Adrenal gland (tissue), 9 donors: ENCODE measurements at regions not wholly inside any gene's neighbourhood (a gene's known extent, or its start where the extent isn't known, plus 50 kb on each side); places are given as distances from the start of the nearest gene placed in this dataset.

ENCODE experiments used
- DNase-seq, 7 donors: peaks; one replicate each; pipeline ENCODE4 v3.0.0-alpha.2; 2019 to 2020
- H3K27ac ChIP-seq, 5 donors: fragments of 200-600 bp; sonication (generic) in 4 of 5; 1 replicate in 3 of 5; 2 replicates in 2 of 5; pipeline versions ENCODE4 v1.5.1 to v1.8.0; 2016 to 2020; ENCODE audit warnings: mild to moderate bottlenecking in 1 of 5
- H3K27me3 ChIP-seq: fragments of 200-600 bp; 2 replicates; pipeline ENCODE4 v1.8.0; 2021
- H3K36me3 ChIP-seq, 2 donors: fragments of 200-600 bp; replicated peaks in 1 of 2; 1 replicate in 1 of 2; 2 replicates in 1 of 2; pipeline versions ENCODE4 v1.5.1 to v1.8.0; 2018 to 2022
- H3K4me1 ChIP-seq, 2 donors: fragments of 200-600 bp; replicated peaks in 1 of 2; 1 replicate in 1 of 2; 2 replicates in 1 of 2; pipeline versions ENCODE4 v1.5.1 to v1.8.0; 2018 to 2021
- H3K4me3 ChIP-seq, 4 donors: fragments of 200-600 bp; sonication (generic) in 3 of 4; one replicate each; pipeline ENCODE4 v1.5.1; 2016 to 2018
- H3K9me3 ChIP-seq, 3 donors: fragments of 200-600 bp; sonication (generic) in 1 of 3; replicated peaks in 1 of 3; 1 replicate in 2 of 3; 2 replicates in 1 of 3; pipeline versions ENCODE4 v1.5.1 to v1.8.0; 2016 to 2021
- POLR2A ChIP-seq, 2 donors: fragments of 450-650 bp; IDR thresholded peaks; one replicate each; pipeline ENCODE4 v1.6.1; 2017; ENCODE audit warnings: antibody characterized with exemption in 2 of 2, mild to moderate bottlenecking in 2 of 2, moderate library complexity in 1 of 2
- WGBS, 4 donors: extraction: QIAGEN DNeasy Blood & Tissue Kit in 2 of 4; methylation state at CpG; one replicate each; pipeline versions ENCODE4 v1.1.5 to v1.1.7; 2013 to 2017; 5-methylcytosine and 5-hydroxymethylcytosine counted together
- intact Hi-C, 2 donors: fragments of 100-400 bp; cut with DNase I; formaldehyde crosslinking; loops; one replicate each; pipeline versions ENCODE4 v1.14.1 to v1.15.0; 2022 to 2023
- TF ChIP-seq, protein P1 (sequence below), 6 experiments: fragments of 450-650 bp in 4 of 6; fragments of 200-600 bp in 2 of 6; sonication (generic) in 1 of 6; IDR thresholded peaks; 1 replicate in 5 of 6; 2 replicates in 1 of 6; pipeline versions ENCODE4 v1.5.1 to v1.8.0; 2016 to 2021; ENCODE audit warnings: antibody characterized with exemption in 6 of 6, mild to moderate bottlenecking in 2 of 6, moderate library complexity in 1 of 6
- donor health status: healthy with polysubstance abuse.
- donor health status: Bipolar disorder and iron deficiency.
- donor health status: DM: yes; HTN: yes; CAD: no.
- donor health status: DM: no; HTN: no; CAD: no.
- donor health status: DM: no; HTN: no; CAD: no.

DNA sequence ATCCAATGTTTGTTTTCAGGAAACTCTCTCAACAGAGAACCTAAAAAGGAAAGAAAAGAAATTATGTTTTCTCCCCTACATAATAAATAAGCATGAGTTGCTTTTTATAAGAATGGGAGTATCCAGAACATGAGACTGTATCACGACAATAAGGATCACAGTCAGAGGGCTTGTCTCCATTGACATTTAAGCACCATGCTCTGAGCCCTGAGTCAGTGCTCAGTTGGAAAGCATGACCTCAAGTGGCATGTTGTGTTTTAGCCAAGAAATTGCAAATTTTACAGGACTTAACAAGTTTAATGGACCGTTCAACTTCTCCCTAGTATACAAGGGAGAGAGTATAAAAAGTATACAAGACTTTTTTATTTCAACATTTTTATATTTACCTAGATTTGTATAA, 431.6 kb downstream of the GJA1 start:
- H3K4me3 ChIP-seq, result no peak overlapping the region
- no peaks in the 10 kb centered on the region for H3K27me3 ChIP-seq
- WGBS, 4 donors, result 51 to 68% (median 64%) methylated on average over 2 of the region's 2 CpGs
- intact Hi-C loops, result no loop called here
- TF ChIP-seq, protein P1, sequence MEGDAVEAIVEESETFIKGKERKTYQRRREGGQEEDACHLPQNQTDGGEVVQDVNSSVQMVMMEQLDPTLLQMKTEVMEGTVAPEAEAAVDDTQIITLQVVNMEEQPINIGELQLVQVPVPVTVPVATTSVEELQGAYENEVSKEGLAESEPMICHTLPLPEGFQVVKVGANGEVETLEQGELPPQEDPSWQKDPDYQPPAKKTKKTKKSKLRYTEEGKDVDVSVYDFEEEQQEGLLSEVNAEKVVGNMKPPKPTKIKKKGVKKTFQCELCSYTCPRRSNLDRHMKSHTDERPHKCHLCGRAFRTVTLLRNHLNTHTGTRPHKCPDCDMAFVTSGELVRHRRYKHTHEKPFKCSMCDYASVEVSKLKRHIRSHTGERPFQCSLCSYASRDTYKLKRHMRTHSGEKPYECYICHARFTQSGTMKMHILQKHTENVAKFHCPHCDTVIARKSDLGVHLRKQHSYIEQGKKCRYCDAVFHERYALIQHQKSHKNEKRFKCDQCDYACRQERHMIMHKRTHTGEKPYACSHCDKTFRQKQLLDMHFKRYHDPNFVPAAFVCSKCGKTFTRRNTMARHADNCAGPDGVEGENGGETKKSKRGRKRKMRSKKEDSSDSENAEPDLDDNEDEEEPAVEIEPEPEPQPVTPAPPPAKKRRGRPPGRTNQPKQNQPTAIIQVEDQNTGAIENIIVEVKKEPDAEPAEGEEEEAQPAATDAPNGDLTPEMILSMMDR (IDR thresholded peaks at IDR 0.05), result no peak
- no peak for TF ChIP-seq POLR2A (IDR thresholded peaks at IDR 0.05)
- H3K27ac ChIP-seq, result no peak overlapping the region
- no peaks in the 10 kb centered on the region for H3K9me3 ChIP-seq
- no peak for DNase-seq
- H3K4me1 ChIP-seq, result no peaks in the 10 kb centered on the region
- no peaks in the 10 kb centered on the region for H3K36me3 ChIP-seq

DNA sequence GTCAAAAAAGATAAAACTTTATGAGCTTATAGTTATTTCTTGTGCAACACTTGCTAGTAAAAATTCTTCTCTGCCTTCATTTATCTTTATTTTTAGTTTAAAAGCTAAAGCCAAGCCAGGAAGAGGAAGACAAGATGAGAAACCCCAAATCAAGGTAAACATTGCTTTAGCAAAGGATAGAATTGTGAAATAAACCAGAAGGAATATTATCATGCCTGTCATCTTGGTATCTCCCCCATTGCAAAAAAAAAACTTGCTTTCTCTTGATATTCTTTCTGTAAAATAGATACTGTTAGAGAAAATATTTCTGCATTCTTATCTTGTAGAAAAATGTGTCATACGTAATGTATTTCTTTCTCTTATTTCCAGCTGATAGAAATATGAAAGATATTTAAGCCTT, 432.8 kb downstream of the GJA1 start:
- no peak overlapping the region for H3K27ac ChIP-seq
- no peak for DNase-seq
- no peak for TF ChIP-seq POLR2A (IDR thresholded peaks at IDR 0.05)
- TF ChIP-seq, protein P1 (IDR thresholded peaks at IDR 0.05), result no peak
- H3K36me3 ChIP-seq, result no peaks in the 10 kb centered on the region
- H3K4me1 ChIP-seq, result no peaks in the 10 kb centered on the region
- no peaks in the 10 kb centered on the region for H3K9me3 ChIP-seq
- 68 to 86% (median 76%) methylated on average over 1 of the region's 1 CpG for WGBS, 4 donors
- no peak overlapping the region for H3K4me3 ChIP-seq
- intact Hi-C loops, result no loop called here
- H3K27me3 ChIP-seq, result no peaks in the 10 kb centered on the region

DNA sequence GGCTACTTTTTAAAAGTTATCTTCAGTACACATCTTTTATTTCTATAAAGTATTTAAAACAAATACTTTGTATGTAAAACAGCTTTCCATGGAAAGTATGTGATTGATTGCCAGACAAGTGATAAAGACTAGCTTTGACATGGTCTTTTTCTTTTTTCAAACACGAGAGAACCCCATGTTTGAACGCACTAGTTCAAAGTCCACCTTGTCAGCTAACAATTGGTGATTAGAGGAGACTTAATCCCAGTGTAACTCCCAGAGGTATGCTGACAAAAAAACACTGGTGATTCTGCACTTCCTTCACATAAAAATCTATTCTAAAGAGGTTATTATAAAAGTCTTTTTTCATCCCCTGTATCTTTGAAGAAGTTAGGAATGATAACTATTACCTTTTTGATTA, 438.1 kb downstream of the GJA1 start:
- Histone ChIP-seq H3K4me1 (no peaks in the 10 kb centered on the region), H3K4me3 (no peak overlapping the region), H3K27ac (no peak overlapping the region), H3K36me3 (no peaks in the 10 kb centered on the region), H3K9me3 (no peaks in the 10 kb centered on the region), H3K27me3 (no peaks in the 10 kb centered on the region)
- no peak for TF ChIP-seq POLR2A (IDR thresholded peaks at IDR 0.05)
- TF ChIP-seq, protein P1 (IDR thresholded peaks at IDR 0.05), result no peak
- 64 to 81% (median 67%) methylated on average over 2 of the region's 2 CpGs for WGBS, 4 donors
- intact Hi-C loops, result no loop called here
- no peak for DNase-seq

DNA sequence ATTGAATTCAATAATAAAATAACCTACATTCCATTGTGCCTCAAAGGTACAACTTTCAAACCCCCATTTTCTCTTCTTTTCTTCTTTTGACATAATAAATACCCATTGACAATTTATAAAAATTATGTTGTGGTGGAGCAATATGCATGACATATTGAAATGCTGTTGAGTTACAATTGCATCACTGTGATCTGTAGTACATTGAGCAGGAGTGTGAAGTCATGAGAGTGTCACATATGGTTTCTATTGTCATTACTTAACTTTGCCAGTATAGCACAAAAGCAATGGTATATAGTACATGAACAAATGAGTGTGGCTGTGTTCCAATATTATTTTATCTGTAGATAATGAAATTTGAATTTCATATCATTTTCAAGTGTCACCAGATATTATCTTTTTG, 441.3 kb downstream of the GJA1 start:
- H3K4me3 ChIP-seq, result no peak overlapping the region
- no peaks in the 10 kb centered on the region for H3K4me1 ChIP-seq
- H3K36me3 ChIP-seq, result no peaks in the 10 kb centered on the region
- intact Hi-C loops, result no loop called here
- H3K9me3 ChIP-seq, result no peaks in the 10 kb centered on the region
- no peak for TF ChIP-seq POLR2A (IDR thresholded peaks at IDR 0.05)
- TF ChIP-seq, protein P1 (IDR thresholded peaks at IDR 0.05), result no peak
- no peak overlapping the region for H3K27ac ChIP-seq
- no peak for DNase-seq
- no peaks in the 10 kb centered on the region for H3K27me3 ChIP-seq
